NCI-H128 (cell line): ENCODE measurements at regions not wholly inside any gene's neighbourhood (a gene's known extent, or its start where the extent isn't known, plus 50 kb on each side); places are given as distances from the start of the nearest gene placed in this dataset.
"Not testable (repeated sequence)": the region's sequence is repeated elsewhere in the genome, so short reads cannot be mapped to it uniquely, and the experiment has no call there.

Experiments
- DNase-seq: peaks from one replicate; lab custom pipeline; 2025; ENCODE audit not compliant: unreplicated experiment; lab: John Stamatoyannopoulos, UW

DNA sequence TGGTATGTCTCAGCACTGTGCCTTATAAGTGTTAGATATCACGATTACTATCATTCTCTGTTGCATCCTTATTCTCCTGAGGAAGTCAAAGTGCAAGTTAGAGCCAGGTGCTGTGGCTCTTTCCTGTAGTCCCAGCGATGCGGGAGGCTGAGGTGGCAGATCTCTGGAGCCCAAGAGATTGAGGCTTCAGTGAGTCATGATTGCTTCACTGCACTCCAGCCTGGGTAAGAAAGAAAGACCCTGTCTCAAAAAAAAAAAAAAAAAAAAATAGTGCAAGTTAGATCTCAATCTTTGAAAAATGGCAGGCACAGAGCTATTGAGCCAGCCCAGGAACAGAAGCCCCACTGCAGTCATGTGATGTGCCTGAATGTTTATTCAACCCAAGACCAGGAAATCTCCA is 147.8 kb upstream of the POGK start:
- DNase-seq = no peak

GRCh38 chr1:166692346-166692745 is 146.9 kb upstream of the POGK start:
- no peak for DNase-seq

DNA sequence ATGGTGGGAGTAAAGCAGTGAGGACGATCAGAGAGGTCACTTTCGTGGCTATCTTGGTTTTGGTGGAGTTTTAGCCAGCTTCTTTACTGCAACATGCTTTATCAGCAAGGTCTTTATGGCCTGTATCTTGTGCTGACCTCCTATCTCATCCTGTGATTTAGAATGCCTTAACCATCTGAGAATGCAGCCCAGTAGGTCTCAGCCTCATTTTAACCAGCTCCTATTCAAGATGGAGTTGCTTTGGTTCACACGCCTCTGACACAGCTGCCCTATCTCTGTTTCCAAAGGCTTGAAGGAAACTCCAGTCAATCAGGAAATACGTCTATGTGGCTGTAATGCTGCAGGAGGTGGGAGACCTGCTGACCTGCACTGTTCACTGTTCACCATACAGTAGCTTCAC is 146.1 kb upstream of the POGK start:
- DNase-seq = no peak

- DNase-seq = no peak
Measured at GRCh38 chr1:166693673-166694297, 145.5 kb upstream of the POGK start.

- DNase-seq = no peak
Measured at GRCh38 chr1:166695115-166695514, 144.2 kb upstream of the POGK start.

GRCh38 chr1:166695834-166696233 is 143.4 kb upstream of the POGK start:
- DNase-seq = not testable (repeated sequence)

- DNase-seq = no peak
Measured at GRCh38 chr1:166698771-166699170, 140.5 kb upstream of the POGK start.

- no peak for DNase-seq
Measured at GRCh38 chr1:166699613-166700012, 139.7 kb upstream of the POGK start.

- DNase-seq = no peak
Measured at GRCh38 chr1:166700696-166701095, 138.6 kb upstream of the POGK start.

DNA sequence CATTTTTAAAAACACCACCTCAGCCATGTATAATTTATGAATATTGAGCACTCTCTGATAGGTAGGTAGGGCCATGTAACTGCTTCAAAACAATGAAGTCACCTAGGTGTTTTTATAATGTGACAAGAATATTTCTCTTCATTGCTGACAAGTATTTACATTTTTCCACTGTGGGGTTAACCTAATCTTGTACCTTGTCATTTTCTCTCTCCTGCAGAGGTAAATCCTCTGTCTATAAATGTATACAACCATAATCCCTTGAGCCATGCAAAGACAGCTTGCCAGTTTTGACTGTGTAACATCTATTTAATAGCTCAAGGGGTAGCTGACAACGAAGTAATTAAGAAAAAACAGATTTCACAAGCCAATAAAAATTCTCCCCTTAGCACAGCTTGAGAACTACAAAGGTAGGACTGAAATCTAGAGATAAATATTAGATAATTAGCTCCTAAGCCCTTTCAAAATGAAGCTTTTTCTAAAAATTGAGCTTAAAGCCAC is 137.6 kb upstream of the POGK start:
- DNase-seq = no peak

DNA sequence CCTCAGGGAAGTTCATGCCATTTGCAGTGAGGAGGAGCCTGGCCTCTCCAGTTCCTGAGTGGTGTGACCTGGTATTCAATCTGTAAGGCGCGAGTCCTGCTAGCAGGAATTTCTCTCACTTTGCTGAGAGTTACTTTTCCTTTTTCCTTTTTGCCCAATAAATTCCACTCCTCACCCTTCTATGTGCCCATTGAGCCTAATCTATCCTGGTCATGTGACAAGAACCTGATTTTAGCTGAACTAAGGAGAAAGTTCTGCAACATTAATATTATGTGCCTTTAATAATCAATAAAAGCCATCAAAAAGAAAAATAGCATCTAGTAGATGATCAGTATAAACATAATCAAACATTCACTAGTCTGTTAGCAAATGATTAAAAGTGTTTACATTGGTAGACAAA is 136.1 kb upstream of the POGK start:
- DNase-seq = no peak

GRCh38 chr1:166703726-166704462 is 135.4 kb upstream of the POGK start:
- DNase-seq = no peak

- DNase-seq = no peak
Measured at GRCh38 chr1:166705376-166706289, 133.6 kb upstream of the POGK start.

DNA sequence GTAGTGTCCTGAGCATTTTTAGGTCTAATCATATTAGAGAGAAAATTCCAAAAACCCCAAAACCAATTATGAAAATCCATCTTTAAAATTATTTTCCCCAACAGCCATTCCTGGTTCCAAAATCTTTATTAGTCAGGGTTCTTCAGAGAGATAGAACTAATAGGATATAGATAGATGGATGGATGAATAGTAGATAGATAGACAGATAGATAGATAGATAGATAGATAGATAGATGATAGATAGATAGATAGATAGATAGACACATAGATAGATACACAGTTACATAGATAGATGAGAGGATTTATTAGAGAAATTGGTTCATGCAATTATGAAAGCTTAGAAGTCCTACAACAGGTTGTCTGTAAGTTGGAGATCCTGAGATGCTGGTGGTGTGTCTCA is 122.7 kb upstream of the POGK start:
- no peak for DNase-seq

GRCh38 chr1:166721145-166721544 is 118.1 kb upstream of the POGK start:
- DNase-seq = no peak

GRCh38 chr1:166730299-166730888 is 108.9 kb upstream of the POGK start:
- DNase-seq = no peak

GRCh38 chr1:166738140-166738539 is 101.1 kb upstream of the POGK start:
- DNase-seq = no peak

DNA sequence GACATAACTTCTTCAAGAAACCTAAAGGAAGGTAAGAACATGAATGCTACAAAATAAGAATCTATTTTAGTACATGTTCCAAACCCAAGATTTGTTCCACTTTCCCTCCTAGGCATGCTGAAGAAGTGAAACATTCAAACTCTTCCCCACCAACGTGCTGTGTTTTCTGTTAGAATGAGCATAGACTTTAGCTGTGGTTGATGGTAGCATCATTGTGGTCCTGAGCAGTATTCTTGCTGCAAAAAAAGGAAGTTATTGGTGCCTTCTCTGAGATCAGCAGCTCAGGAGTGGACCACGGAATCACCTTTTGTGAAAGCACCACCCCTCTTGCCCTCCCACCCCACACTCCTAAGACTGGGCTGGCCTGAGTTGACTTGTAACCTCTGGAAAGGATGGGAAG is 100.4 kb upstream of the POGK start:
- no peak for DNase-seq

GRCh38 chr1:166740668-166741276 is 98.5 kb upstream of the POGK start:
- no peak for DNase-seq

- DNase-seq = no peak
Measured at GRCh38 chr1:166763318-166763717, 76.0 kb upstream of the POGK start.

GRCh38 chr1:166766942-166767341 is 72.3 kb upstream of the POGK start:
- no peak for DNase-seq
